HG03139 (cell line): ENCODE measurements at regions not wholly inside any gene's neighbourhood (a gene's known extent, or its start where the extent isn't known, plus 50 kb on each side); places are given as distances from the start of the nearest gene placed in this dataset.

Experiments used
- ATAC-seq: cut with Tn5 transposase; IDR thresholded peaks from one replicate; pipeline ENCODE4 v1.9.1; 2021; ENCODE audit not compliant: unreplicated experiment

- no peak for ATAC-seq
Observed at GRCh38 chr14:61623927-61624326, 71.4 kb upstream of the HIF1A start.

- ATAC-seq: no peak
Observed at GRCh38 chr14:61625165-61625564, 70.1 kb upstream of the HIF1A start.

DNA sequence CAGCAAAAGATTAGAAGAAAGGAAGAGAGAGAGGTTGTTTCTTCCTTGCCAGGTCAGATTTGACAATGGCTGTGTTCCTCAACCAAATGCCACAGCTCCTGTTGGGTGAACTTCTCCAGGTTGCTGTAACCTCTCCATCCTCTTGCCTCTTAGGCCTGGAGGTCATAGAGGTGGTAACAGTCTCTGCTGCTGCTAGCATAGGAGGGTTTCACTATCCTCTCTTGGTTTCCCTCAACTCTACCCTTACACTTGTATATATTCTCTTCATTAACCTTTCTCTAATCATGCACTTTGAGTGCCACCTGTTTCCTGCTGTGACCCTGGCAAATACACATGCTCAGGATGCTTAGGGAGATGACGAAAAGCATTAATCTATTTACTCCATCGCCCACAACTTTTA lies 67.7 kb upstream of the HIF1A start:
- ATAC-seq: no peak

DNA sequence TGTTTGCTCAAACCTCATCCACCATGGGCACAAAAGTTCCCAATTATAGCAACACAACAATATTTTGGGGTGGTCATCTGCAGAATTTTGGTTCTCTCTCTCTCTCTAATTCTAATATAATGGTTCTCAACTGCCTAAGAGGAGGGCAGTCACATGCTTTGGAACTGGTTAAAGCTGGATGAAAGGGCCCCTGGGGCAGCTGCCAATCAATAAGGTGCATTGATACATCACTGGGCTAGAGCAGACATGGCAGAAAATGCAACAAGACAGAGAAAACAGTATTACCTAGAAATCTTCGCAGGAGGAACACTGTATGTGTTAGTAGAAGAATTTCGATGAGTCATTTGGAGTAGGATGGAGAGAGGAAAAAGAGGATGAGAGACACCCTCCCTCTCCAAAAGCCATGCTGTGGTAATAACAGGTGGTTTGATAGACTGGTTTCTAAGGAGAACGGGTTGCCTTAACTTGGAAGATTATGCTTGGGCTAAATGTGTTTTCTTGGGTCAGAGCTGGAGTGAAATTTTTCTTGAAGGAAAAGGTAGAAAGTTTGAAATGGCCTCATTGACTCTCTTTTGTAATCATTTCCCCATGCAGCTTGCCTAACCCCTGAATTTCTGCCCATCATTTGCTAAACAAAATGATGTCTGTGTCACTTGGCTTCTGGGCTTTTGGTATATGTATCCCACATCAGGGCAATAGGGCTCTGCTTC lies 67.1 kb upstream of the HIF1A start:
- no peak for ATAC-seq

- ATAC-seq: no peak
Observed at GRCh38 chr14:61630399-61631044, 64.8 kb upstream of the HIF1A start.

DNA sequence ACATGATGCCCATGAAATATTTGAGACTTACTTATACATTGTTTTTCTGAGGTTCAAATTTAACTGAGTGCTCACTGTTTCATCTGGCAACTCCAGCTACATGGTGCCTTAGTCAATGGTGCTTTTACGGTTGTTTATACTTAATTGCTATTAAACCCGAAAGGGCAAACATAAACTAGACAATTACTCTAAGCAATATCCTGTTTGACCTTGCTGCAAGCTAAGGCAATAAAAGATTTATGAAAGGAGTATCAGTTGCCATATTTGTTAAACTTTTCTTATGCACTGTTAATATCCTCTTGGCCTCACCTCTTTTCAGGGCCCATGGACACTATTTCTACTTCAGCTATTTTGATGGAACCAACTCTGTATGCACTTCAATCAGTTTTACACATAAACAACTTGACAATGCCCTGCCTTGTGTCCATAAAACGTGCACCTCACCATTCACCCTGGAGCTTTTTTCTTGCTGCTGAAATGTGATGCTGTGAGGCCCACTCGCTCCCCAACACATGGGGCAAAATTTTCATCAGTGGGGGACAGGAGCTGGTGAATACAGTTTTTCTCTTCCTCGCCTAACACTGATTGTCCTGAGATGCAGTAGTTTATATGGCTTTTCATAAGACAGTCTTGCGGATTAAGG lies 64.1 kb upstream of the HIF1A start:
- ATAC-seq: no peak

- no peak for ATAC-seq
Observed at GRCh38 chr14:61632401-61632800, 62.9 kb upstream of the HIF1A start.

GRCh38 chr14:61632807-61633206 lies 62.5 kb upstream of the HIF1A start:
- ATAC-seq: no peak

DNA sequence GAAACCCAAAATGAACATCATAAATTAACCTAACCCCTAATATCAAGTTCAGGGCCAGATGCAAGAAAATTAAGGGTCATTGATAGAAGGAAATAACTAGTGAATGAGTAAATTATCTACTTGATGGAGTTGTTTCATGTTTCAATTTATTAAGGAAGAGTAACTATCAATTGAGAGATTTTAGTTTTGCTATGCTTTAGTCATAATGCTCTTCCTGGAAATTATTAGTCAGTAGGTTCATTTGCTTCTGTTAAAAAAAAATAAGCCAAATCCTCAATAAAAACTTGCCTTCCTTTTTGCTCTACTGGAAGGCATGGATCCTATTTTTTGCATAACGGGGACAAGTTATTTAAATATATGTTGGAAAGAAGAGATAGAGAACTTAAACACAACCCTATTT lies 59.0 kb upstream of the HIF1A start:
- ATAC-seq: no peak

DNA sequence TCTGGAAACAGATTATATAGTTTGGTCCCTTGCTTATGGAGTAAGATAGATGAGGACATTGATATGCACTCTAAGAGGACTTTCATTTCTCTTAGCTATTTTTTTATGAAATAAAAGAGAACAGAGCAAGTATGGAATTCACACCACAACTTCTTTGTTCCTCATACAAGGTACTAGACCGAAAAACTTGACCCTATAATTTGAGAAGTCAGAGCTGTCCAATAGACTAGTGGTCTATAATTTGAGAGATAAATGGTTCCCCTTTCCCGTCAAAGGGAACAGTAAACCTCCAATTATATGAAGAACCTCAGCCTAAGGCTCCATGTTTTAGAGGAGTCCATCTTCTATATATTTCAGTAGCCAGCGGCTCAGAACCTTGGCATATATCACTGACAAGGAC lies 58.5 kb upstream of the HIF1A start:
- no peak for ATAC-seq

DNA sequence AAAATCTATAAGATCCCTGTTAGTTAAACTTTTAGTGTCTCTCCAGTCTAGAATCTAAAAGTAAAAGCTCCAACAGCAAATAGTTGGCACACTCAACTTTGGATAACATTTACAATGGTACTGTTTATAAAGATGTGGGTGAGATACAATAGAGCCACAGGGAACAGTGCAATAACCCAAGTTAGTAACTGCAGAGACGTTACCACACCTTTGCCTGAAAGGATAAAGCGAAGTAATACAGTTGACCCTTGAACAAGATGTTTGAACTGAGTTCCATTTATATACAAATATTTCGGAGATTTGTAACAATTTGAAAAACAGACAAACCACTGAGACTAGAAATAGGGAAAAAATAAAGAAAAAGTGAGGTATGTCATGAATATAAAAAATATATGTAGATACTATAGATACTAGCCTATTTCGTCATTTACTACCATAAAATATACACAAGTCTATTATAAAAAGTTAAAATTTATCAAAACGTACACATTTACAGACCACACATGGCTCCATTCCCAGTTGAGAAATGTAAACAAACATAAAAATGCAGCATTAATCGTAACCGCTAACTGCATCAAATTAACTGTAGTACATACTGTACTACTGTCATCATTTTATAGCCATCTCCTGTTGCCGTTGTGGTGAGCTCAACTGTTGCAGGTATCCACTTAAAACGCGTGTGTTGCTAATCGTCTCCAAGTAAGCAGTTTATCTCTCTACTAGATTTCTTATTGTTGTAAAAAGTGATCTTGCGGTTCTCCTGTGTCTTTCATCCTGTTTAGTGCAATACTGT lies 56.5 kb upstream of the HIF1A start:
- ATAC-seq: no peak

- no peak for ATAC-seq
Observed at GRCh38 chr14:61640158-61641136, 54.9 kb upstream of the HIF1A start.

- no peak for ATAC-seq
Observed at GRCh38 chr14:61641914-61642613, 53.2 kb upstream of the HIF1A start.

DNA sequence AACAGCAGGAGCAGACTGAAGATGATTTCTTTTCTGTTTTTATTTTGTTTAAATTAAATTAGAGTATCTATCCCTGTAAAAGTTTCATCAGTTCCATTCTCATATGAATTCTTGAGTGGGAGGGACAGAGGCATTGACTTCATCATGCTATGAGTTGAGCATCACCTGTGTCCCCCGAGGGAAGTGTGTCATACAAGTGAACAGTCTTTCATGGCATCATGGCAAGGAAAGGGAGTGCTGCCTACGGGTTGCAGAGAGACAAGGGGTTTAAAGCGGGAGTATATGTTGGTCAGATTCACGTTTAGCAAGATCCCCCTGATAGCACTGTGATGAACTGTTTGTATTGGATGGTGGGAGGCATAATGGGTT lies 52.7 kb upstream of the HIF1A start:
- ATAC-seq: no peak

DNA sequence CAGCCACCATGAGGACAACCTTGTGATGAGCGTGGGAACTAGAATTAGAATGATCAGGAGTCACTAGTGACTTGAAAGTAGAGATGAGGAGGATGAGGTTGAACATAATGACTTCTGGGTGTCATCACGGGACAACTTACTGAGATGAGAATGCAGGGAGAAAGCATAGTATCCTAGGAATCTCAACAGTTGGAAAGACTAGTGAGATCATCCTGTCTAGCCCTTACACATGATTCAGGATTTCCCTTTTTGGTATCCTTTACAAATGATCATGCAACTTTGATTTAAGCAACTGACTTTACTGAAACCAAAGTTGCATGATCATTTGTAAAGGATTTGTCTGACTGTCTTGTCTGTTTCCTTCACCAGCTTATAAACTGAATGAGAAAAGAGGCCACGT lies 51.8 kb upstream of the HIF1A start:
- ATAC-seq: no peak

DNA sequence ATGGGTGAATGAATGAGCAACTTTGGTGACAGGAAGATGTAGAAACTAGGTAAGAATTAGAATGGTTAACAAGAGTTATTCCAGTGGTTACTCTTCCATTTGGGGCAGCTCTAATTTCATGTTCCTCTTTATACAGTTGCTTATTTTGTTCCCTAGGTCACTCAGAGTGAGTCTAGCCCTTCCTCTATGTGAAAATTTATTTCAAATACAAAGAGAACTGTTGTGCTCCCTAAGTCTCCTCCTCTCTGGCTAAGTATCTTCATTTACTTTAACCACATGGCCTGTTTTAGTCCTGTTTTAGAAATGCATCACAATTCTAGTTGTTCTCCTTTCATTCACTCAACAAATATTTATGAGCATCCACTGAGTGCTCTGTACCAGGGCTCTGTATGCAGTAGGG lies 51.1 kb upstream of the HIF1A start:
- no peak for ATAC-seq

- peak; percentile 90 for ATAC-seq
Observed at GRCh38 chr14:61644834-61645233, 50.5 kb upstream of the HIF1A start.

- no peak for ATAC-seq
Observed at GRCh38 chr14:61645247-61645646, 50.1 kb upstream of the HIF1A start.
